ENCODE measurements at regions not wholly inside any gene's neighbourhood (a gene's known extent, or its start where the extent isn't known, plus 50 kb on each side); places are given as distances from the start of the nearest gene placed in this dataset.

GRCh38 chr5:52255308-52255707 lies 532.4 kb upstream of the ITGA1 start:
- no peak overlapping the region for H3K4me3 ChIP-seq
- no peaks in the 10 kb centered on the region for H3K36me3 ChIP-seq
- no peak for TF ChIP-seq CTCF (IDR thresholded peaks at IDR 0.05; ENCODE audit: low read depth, low read length)
- no peak for DNase-seq (ENCODE audit: low read depth in 1 of 2, low spot score in 1 of 2)
- H3K4me1 ChIP-seq (ENCODE audit: low read depth): no peaks in the 10 kb centered on the region
- no peaks in the 10 kb centered on the region for H3K9me3 ChIP-seq (ENCODE audit: low read depth)
- H3K27ac ChIP-seq: no peak overlapping the region
- no peaks in the 10 kb centered on the region for H3K27me3 ChIP-seq

GRCh38 chr5:52262844-52263243 lies 524.9 kb upstream of the ITGA1 start:
- no peaks in the 10 kb centered on the region for H3K27me3 ChIP-seq
- no peaks in the 10 kb centered on the region for H3K36me3 ChIP-seq
- H3K4me1 ChIP-seq (ENCODE audit: low read depth): no peaks in the 10 kb centered on the region
- no peak overlapping the region for H3K27ac ChIP-seq
- DNase-seq (ENCODE audit: low read depth in 1 of 2, low spot score in 1 of 2): no peak
- H3K9me3 ChIP-seq (ENCODE audit: low read depth): no peaks in the 10 kb centered on the region
- no peak overlapping the region for H3K4me3 ChIP-seq
- no peak for TF ChIP-seq CTCF (IDR thresholded peaks at IDR 0.05; ENCODE audit: low read depth, low read length)

- H3K9me3 ChIP-seq (ENCODE audit: low read depth): no peaks in the 10 kb centered on the region
These were observed 518.3 kb upstream of the ITGA1 start for GRCh38 chr5:52269401-52269800.

GRCh38 chr5:52269859-52270258 lies 517.9 kb upstream of the ITGA1 start:
- Histone ChIP-seq H3K4me1 (ENCODE audit: low read depth) (no peaks in the 10 kb centered on the region), H3K27me3 (no peaks in the 10 kb centered on the region), H3K27ac (no peak overlapping the region), H3K4me3 (no peak overlapping the region), H3K9me3 (ENCODE audit: low read depth) (no peaks in the 10 kb centered on the region), H3K36me3 (no peaks in the 10 kb centered on the region)
- no peak for DNase-seq (ENCODE audit: low read depth in 1 of 2, low spot score in 1 of 2)
- TF ChIP-seq CTCF (IDR thresholded peaks at IDR 0.05; ENCODE audit: low read depth, low read length): no peak

More at GRCh38 chr5:52269401-52269800, 518.3 kb upstream of the ITGA1 start:
- DNase-seq (ENCODE audit: low read depth in 1 of 2, low spot score in 1 of 2): no peak
- no peaks in the 10 kb centered on the region for H3K27me3 ChIP-seq
- no peak overlapping the region for H3K27ac ChIP-seq
- no peaks in the 10 kb centered on the region for H3K36me3 ChIP-seq
- H3K4me1 ChIP-seq (ENCODE audit: low read depth): no peaks in the 10 kb centered on the region
- no peak for TF ChIP-seq CTCF (IDR thresholded peaks at IDR 0.05; ENCODE audit: low read depth, low read length)
- no peak overlapping the region for H3K4me3 ChIP-seq

- TF ChIP-seq CTCF (IDR thresholded peaks at IDR 0.05; ENCODE audit: low read depth, low read length): no peak
- Histone ChIP-seq H3K27ac (no peak overlapping the region), H3K36me3 (no peaks in the 10 kb centered on the region), H3K4me1 (ENCODE audit: low read depth) (no peaks in the 10 kb centered on the region), H3K4me3 (no peak overlapping the region), H3K9me3 (ENCODE audit: low read depth) (no peaks in the 10 kb centered on the region), H3K27me3 (no peaks in the 10 kb centered on the region)
- no peak for DNase-seq (ENCODE audit: low read depth in 1 of 2, low spot score in 1 of 2)
These were observed 512.1 kb upstream of the ITGA1 start for GRCh38 chr5:52275639-52276038.

- H3K4me1 ChIP-seq (ENCODE audit: low read depth): no peaks in the 10 kb centered on the region
- no peak overlapping the region for H3K4me3 ChIP-seq
- no peaks in the 10 kb centered on the region for H3K36me3 ChIP-seq
- TF ChIP-seq CTCF (IDR thresholded peaks at IDR 0.05; ENCODE audit: low read depth, low read length): no peak
- H3K9me3 ChIP-seq (ENCODE audit: low read depth): no peaks in the 10 kb centered on the region
- H3K27me3 ChIP-seq: no peaks in the 10 kb centered on the region
- no peak for DNase-seq (ENCODE audit: low read depth in 1 of 2, low spot score in 1 of 2)
- no peak overlapping the region for H3K27ac ChIP-seq
These were observed 510.6 kb upstream of the ITGA1 start for GRCh38 chr5:52277101-52277500.

All from cardiac muscle cell (in vitro differentiated cells and primary cell).